K562 (cell line): ENCODE measurements at regions not wholly inside any gene's neighbourhood (a gene's known extent, or its start where the extent isn't known, plus 50 kb on each side); places are given as distances from the start of the nearest gene placed in this dataset.

Source experiments
- ATAC-seq: fragments of 200-7000 bp; cut with Tn5 transposase; 3 replicates; pipeline ENCODE4 v1.9.1; 2020; ENCODE audit warnings: moderate library complexity
- BruUV-seq: library from RNA; stranded (reverse); fragments of 400-500 nt; replicated peaks from 2 replicates; lab custom pipeline; 2021; lab: Mats Ljungman, UMichigan
- CTCF ChIA-PET: fragments of 300-600 bp; formaldehyde crosslinking; extraction: SDS; loops from one replicate; lab custom pipeline; 2021; ENCODE audit warnings: low intra/inter-chr PET ratio; lab: Yijun Ruan, JAX
- POLR2A ChIA-PET: fragments of 300-600, 350-650 bp; sonication (Branson Sonifier 250); formaldehyde crosslinking; extraction: SDS; loops from one replicate; lab custom pipeline; 2021; ENCODE audit warnings: antibody characterized with exemption, inconsistent platforms; lab: Yijun Ruan, JAX
- DNase-seq, 4 experiments: peaks; one replicate each; pipeline versions ENCODE4 v3.0.0 to v3.0.0-alpha.2; 2011 to 2018; ENCODE audit warnings: low spot score in 3 of 4, mixed read lengths in 3 of 4; ENCODE audit errors: extremely low read depth in 1 of 4
- FAIRE-seq: peaks from 2 replicates; lab custom pipeline; 2011; peaks lifted over from hg19 to GRCh38; lab: Jason Lieb, UNC
- H2AFZ ChIP-seq: 2 replicates; pipeline ENCODE4 v1.6.0; 2011; ENCODE audit warnings: low read depth, low read length, control low read depth, inconsistent platforms
- H3K27ac ChIP-seq: fragments of 200-600 bp; 3 replicates; pipeline ENCODE4 v1.8.0; 2011; ENCODE audit warnings: low read depth, mild to moderate bottlenecking, control low read depth, inconsistent platforms, low read length, moderate library complexity, mixed read lengths; ENCODE audit errors: extremely low read depth
- H3K27me3 ChIP-seq, 2 experiments: fragments of 300-600 bp in 1 of 2; 2 replicates in 1 of 2; 3 replicates in 1 of 2; pipeline versions ENCODE4 v1.6.0 to v1.8.0; 2011; ENCODE audit warnings: inconsistent platforms in 2 of 2, low read length in 2 of 2, mild to moderate bottlenecking in 1 of 2, mixed read lengths in 1 of 2, moderate library complexity in 1 of 2; ENCODE audit not compliant: control insufficient read depth in 2 of 2, insufficient read depth in 2 of 2
- H3K36me3 ChIP-seq: fragments of 300-600 bp; 3 replicates; pipeline ENCODE4 v1.8.0; 2011; ENCODE audit warnings: mild to moderate bottlenecking, low read length, inconsistent platforms; ENCODE audit not compliant: control insufficient read depth, insufficient read depth
- H3K4me1 ChIP-seq, 2 experiments: fragments of 200-600 bp in 1 of 2; replicated peaks in 1 of 2; 2 replicates in 1 of 2; 3 replicates in 1 of 2; pipeline versions ENCODE4 v1.5.1 to v1.8.0; 2011; ENCODE audit warnings: inconsistent platforms in 2 of 2, low read length in 2 of 2, mild to moderate bottlenecking in 1 of 2, mixed read lengths in 1 of 2, moderate library complexity in 1 of 2; ENCODE audit not compliant: control insufficient read depth in 2 of 2, insufficient read depth in 2 of 2
- H3K4me2 ChIP-seq: 2 replicates; pipeline ENCODE4 v1.6.1; 2011; ENCODE audit warnings: low read length, control low read depth, inconsistent platforms, mixed read lengths; ENCODE audit not compliant: insufficient read depth
- H3K4me3 ChIP-seq: fragments of 200-600 bp; sonication (generic), shearing (Covaris generic); 2 replicates; pipeline ENCODE4 v1.5.1; 2016; ENCODE audit warnings: control low read depth, inconsistent platforms
- H3K79me2 ChIP-seq: fragments of 200-600 bp; 3 replicates; pipeline ENCODE4 v1.8.0; 2011; ENCODE audit warnings: low read length, inconsistent platforms; ENCODE audit not compliant: control insufficient read depth, insufficient read depth
- H3K9ac ChIP-seq, 2 experiments: 2 replicates each; pipeline versions ENCODE4 v1.6.0 to v1.6.1; 2011; ENCODE audit warnings: low read depth in 2 of 2, low read length in 2 of 2, control low read depth in 1 of 2, inconsistent platforms in 1 of 2, mild to moderate bottlenecking in 1 of 2, mixed read lengths in 1 of 2; ENCODE audit not compliant: insufficient read depth in 1 of 2
- H3K9me1 ChIP-seq: one replicate; pipeline ENCODE4 v1.6.0; 2011; ENCODE audit warnings: inconsistent platforms, mild to moderate bottlenecking, low read length, moderate library complexity; ENCODE audit not compliant: control insufficient read depth, insufficient read depth
- H3K9me3 ChIP-seq: replicated peaks from 2 replicates; pipeline ENCODE4 v1.5.1; 2011; ENCODE audit warnings: low read depth, low read length, inconsistent platforms; ENCODE audit not compliant: control insufficient read depth, insufficient read depth
- H4K20me1 ChIP-seq: replicated peaks from 2 replicates; pipeline ENCODE4 v1.6.1; 2011; ENCODE audit warnings: low read length, inconsistent platforms, mixed read lengths; ENCODE audit not compliant: control insufficient read depth, insufficient read depth
- ATF1 ChIP-seq, 2 experiments: fragments of 450-650 bp in 1 of 2; IDR thresholded peaks; 2 replicates each; pipeline ENCODE4 v1.6.1; 2016; ENCODE audit warnings: missing compliant biosample characterization in 1 of 2, missing genetic modification characterization in 1 of 2
- CBX8 ChIP-seq: fragments of 200-600 bp; sonication (generic); IDR thresholded peaks from 2 replicates; pipeline ENCODE4 v1.6.1; 2012; ENCODE audit warnings: borderline replicate concordance, mixed run types, low read depth, mild to moderate bottlenecking, moderate library complexity, mixed read lengths, low read length, control low read depth, inconsistent platforms; ENCODE audit not compliant: poor library complexity, severe bottlenecking; ENCODE audit errors: extremely low read depth
- CCAR2 ChIP-seq: fragments of 200-400 bp; formaldehyde crosslinking; IDR thresholded peaks from 2 replicates; pipeline ENCODE4 v1.6.1; 2017; ENCODE audit warnings: mild to moderate bottlenecking, low read depth, low read length
- CHD1 ChIP-seq: fragments of 200-600 bp; sonication (generic); IDR thresholded peaks from one replicate; pipeline ENCODE4 v1.6.1; 2012; ENCODE audit warnings: mild to moderate bottlenecking, moderate library complexity, low read length, inconsistent platforms
- CREB1 ChIP-seq, 2 experiments: sonication (generic) in 1 of 2; formaldehyde crosslinking in 1 of 2; IDR thresholded peaks; 2 replicates each; pipeline versions ENCODE4 v1.6.1 to v1.8.0; 2012 to 2022; ENCODE audit warnings: inconsistent platforms in 1 of 2, mild to moderate bottlenecking in 1 of 2, missing genetic modification reagents in 1 of 2, moderate library complexity in 1 of 2
- GATAD2B ChIP-seq: fragments of 450-650 bp; IDR thresholded peaks from 2 replicates; pipeline ENCODE4 v1.6.1; 2017; ENCODE audit warnings: mild to moderate bottlenecking, borderline replicate concordance
- HNRNPUL1 ChIP-seq: fragments of 200-400 bp; formaldehyde crosslinking; IDR thresholded peaks from 2 replicates; pipeline ENCODE4 v1.6.1; 2017; ENCODE audit warnings: low read length
- OTX1 ChIP-seq: fragments of 450-650 bp; formaldehyde crosslinking; IDR thresholded peaks from 2 replicates; pipeline ENCODE4 v1.4.0; 2022; ENCODE audit warnings: mild to moderate bottlenecking
- POLR2H ChIP-seq: IDR thresholded peaks from 2 replicates; pipeline ENCODE4 v1.6.1; 2016; ENCODE audit warnings: missing genetic modification characterization, low read depth, mild to moderate bottlenecking, control low read depth, missing compliant biosample characterization, moderate library complexity
- RNF2 ChIP-seq: sonication (generic); IDR thresholded peaks from 2 replicates; pipeline ENCODE4 v1.6.1; 2016
- TAL1 ChIP-seq: fragments of 450-650 bp; IDR thresholded peaks from 2 replicates; pipeline ENCODE4 v1.6.1; 2016; ENCODE audit warnings: mild to moderate bottlenecking
- USF2 ChIP-seq: sonication (generic); formaldehyde crosslinking; IDR thresholded peaks from 2 replicates; pipeline ENCODE4 v1.5.0; 2020; ENCODE audit warnings: missing genetic modification reagents
- ZNF165 ChIP-seq: fragments of 250-450 bp; sonication (Bioruptor Pico); IDR thresholded peaks from 2 replicates; pipeline ENCODE4 v1.4.0; 2020; ENCODE audit warnings: borderline replicate concordance
- ZNF586 ChIP-seq: fragments of 450-650 bp; formaldehyde crosslinking; conservative IDR thresholded peaks from 2 replicates; pipeline ENCODE4 v1.4.0; 2020; ENCODE audit warnings: mild to moderate bottlenecking, moderate library complexity
- ZNF699 ChIP-seq: fragments of 250-450 bp; sonication (Bioruptor Pico); IDR thresholded peaks from 2 replicates; pipeline ENCODE4 v1.8.0; 2021; ENCODE audit warnings: mild to moderate bottlenecking, moderate library complexity; ENCODE audit not compliant: insufficient replicate concordance
- ZNF766 ChIP-seq: fragments of 200-800 bp; sonication (Bioruptor generic); conservative IDR thresholded peaks from 2 replicates; pipeline ENCODE4 v1.6.1; 2016; ENCODE audit warnings: missing genetic modification characterization, missing compliant biosample characterization
- ZNF830 ChIP-seq: fragments of 250-450 bp; sonication (Bioruptor Pico); IDR thresholded peaks from 2 replicates; pipeline ENCODE4 v1.5.0; 2021; ENCODE audit warnings: mild to moderate bottlenecking
- WGBS: fragments of 100-300 bp; shearing (Covaris generic); methylation state at CpG from one replicate; pipeline ENCODE4 v1.1.6; 2016; ENCODE audit warnings: low coverage, mixed read lengths; ENCODE audit not compliant: insufficient coverage; ENCODE audit errors: missing lambda C conversion rate; 5-methylcytosine and 5-hydroxymethylcytosine counted together
- in situ Hi-C: fragments of 300-500 bp; cut with MboI; formaldehyde crosslinking; loops from 4 replicates; pipeline ENCODE4 v1.15.0; 2018; ENCODE audit warnings: inconsistent platforms, mixed read lengths
- intact Hi-C: fragments of 100-400 bp; cut with micrococcal nuclease; formaldehyde crosslinking; loops from 2 replicates; pipeline ENCODE4 v1.14.2; 2022
- TF ChIP-seq, protein P1 (sequence below): IDR thresholded peaks from 2 replicates; pipeline ENCODE4 v1.6.1; 2016; ENCODE audit warnings: missing genetic modification characterization, missing compliant biosample characterization
- TF ChIP-seq, protein P2 (sequence below): fragments of 200-800 bp; sonication (Bioruptor generic); IDR thresholded peaks from 2 replicates; pipeline ENCODE4 v1.6.1; 2017; ENCODE audit warnings: missing genetic modification characterization, missing compliant biosample characterization

DNA sequence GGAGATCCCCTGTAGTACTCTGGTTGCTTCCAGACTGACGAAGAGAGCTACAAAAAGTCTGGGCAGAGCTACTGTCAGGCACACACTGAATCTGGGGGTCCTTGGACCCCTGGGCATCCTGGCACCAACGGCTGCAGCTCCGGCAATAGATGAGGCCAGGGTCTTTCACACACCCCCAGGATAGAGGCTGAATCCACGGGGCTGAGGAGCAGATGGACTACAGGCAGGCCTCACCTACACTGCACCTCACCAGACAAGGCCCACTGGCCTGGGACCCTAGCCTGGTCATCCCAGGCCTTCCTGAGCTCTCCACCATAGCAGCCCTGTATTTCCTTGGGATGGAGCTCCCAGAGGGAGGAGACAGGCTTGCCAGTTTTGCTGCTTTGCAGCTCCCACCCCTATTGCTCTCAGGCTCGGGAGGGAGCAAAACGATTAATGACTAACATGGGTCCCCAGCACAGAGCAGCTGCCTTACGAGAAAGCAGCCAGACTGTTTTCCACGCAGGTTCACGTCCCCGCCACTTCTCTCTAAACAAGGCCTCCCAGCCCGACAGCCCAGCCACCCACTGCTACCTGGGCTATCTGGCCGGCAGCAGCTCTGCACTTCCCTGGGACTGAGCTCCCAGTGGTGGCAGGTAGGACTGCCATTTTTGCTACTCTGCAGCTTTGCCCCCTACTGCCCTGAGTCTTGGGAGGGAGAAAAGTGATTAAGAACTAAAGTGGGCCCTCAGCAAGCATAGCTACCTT, 1022.5 kb upstream of the ADGRL2 start:
- intact Hi-C loops (no loop called here), in situ Hi-C loops (no loop called here)
- WGBS, result 0% methylated on average over 12 of the region's 12 CpGs
- H3K36me3 ChIP-seq, result no peaks in the 10 kb centered on the region
- CTCF ChIA-PET, result no interaction called here
- H3K27ac ChIP-seq, result no peak overlapping the region
- no peak for TF ChIP-seq ATF1 (CRISPR knock-in tag; IDR thresholded peaks at IDR 0.05)
- no peak for TF ChIP-seq ATF1 (tag; IDR thresholded peaks at IDR 0.05)
- no peak for TF ChIP-seq USF2 (CRISPR knock-in tag)
- TF ChIP-seq OTX1 (CRISPR knock-in tag), result no peak
- TF ChIP-seq CCAR2, result no peak
- no peak for TF ChIP-seq TAL1
- TF ChIP-seq ZNF766 (CRISPR knock-in tag), result no peak
- no peak for TF ChIP-seq CBX8
- TF ChIP-seq RNF2, result no peak
- no peak for TF ChIP-seq HNRNPUL1
- TF ChIP-seq ZNF830, result no peak
- TF ChIP-seq, protein P1, sequence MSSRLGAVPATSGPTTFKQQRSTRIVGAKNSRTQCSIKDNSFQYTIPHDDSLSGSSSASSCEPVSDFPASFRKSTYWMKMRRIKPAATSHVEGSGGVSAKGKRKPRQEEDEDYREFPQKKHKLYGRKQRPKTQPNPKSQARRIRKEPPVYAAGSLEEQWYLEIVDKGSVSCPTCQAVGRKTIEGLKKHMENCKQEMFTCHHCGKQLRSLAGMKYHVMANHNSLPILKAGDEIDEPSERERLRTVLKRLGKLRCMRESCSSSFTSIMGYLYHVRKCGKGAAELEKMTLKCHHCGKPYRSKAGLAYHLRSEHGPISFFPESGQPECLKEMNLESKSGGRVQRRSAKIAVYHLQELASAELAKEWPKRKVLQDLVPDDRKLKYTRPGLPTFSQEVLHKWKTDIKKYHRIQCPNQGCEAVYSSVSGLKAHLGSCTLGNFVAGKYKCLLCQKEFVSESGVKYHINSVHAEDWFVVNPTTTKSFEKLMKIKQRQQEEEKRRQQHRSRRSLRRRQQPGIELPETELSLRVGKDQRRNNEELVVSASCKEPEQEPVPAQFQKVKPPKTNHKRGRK, result no peak
- no peak for TF ChIP-seq CREB1 (IDR thresholded peaks at IDR 0.05)
- TF ChIP-seq CREB1 (CRISPR knock-in tag; IDR thresholded peaks at IDR 0.05), result no peak
- no peak for TF ChIP-seq GATAD2B
- no peak for TF ChIP-seq ZNF699
- TF ChIP-seq, protein P2, sequence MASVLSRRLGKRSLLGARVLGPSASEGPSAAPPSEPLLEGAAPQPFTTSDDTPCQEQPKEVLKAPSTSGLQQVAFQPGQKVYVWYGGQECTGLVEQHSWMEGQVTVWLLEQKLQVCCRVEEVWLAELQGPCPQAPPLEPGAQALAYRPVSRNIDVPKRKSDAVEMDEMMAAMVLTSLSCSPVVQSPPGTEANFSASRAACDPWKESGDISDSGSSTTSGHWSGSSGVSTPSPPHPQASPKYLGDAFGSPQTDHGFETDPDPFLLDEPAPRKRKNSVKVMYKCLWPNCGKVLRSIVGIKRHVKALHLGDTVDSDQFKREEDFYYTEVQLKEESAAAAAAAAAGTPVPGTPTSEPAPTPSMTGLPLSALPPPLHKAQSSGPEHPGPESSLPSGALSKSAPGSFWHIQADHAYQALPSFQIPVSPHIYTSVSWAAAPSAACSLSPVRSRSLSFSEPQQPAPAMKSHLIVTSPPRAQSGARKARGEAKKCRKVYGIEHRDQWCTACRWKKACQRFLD (CRISPR knock-in tag), result no peak
- no peak for TF ChIP-seq ZNF165 (CRISPR knock-in tag)
- no peak for TF ChIP-seq POLR2H
- no peak for TF ChIP-seq ZNF586 (CRISPR knock-in tag)
- no peak for TF ChIP-seq CHD1
- H3K79me2 ChIP-seq, result no peaks in the 10 kb centered on the region
- no peak for ATAC-seq
- no peak overlapping the region for H3K4me2 ChIP-seq
- no peak overlapping the region for H2AFZ ChIP-seq
- DNase-seq, result no peak
- no peaks in the 10 kb centered on the region for H3K9me1 ChIP-seq
- no peaks in the 10 kb centered on the region for H4K20me1 ChIP-seq
- H3K9me3 ChIP-seq, result no peaks in the 10 kb centered on the region
- no peaks in the 10 kb centered on the region for H3K27me3 ChIP-seq
- no peak overlapping the region for H3K9ac ChIP-seq
- no peaks in the 10 kb centered on the region for H3K4me1 ChIP-seq
- no peak overlapping the region for H3K4me3 ChIP-seq
- no peak for FAIRE-seq
- POLR2A ChIA-PET, result interaction anchor here (0.7 kb wide), 1 partner anchor 1966 kb away, joined by 3 read pairs; no protein-coding TSS in a partner anchor
- BruUV-seq, result no TSS peak
